ENCODE measurements at regions not wholly inside any gene's neighbourhood (a gene's known extent, or its start where the extent isn't known, plus 50 kb on each side); places are given as distances from the start of the nearest gene placed in this dataset.

DNA sequence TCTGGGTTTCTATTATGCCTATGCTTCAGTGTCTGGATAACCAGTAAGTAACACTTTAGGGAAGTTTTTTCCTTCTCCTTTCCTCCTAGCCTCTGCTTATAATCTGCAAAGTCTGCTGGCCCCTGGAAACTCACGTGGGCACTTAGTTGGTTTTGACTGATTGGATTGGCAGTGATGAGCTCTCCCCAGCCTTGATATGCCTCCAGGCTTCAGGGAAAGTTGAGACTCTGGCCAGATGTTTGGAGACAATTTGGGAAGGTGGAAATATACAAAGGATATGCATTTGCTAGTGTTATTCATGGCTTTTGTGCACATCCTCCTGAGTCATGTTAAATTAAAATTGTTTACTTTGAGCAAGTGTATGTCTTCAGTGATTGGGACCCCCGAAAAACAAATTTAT is 160.2 kb upstream of the IL12B start:
- H3K9me3 ChIP-seq (ENCODE audit: low read depth, low read length), result no peaks in the 10 kb centered on the region
- H3K36me3 ChIP-seq (ENCODE audit: insufficient read depth, low read length), result no peaks in the 10 kb centered on the region
- no peak overlapping the region for H3K27ac ChIP-seq (ENCODE audit: low read depth, low read length)
- no peak for DNase-seq (ENCODE audit: insufficient read length, low spot score, missing footprints)
- H4K20me1 ChIP-seq (ENCODE audit: insufficient read depth, low read length), result no peaks in the 10 kb centered on the region
- no peak overlapping the region for H2AFZ ChIP-seq (ENCODE audit: low read length)
- peaks cover 5% of the 10 kb centered on the region for H3K27me3 ChIP-seq (ENCODE audit: insufficient read depth, low read length)
- no peak for TF ChIP-seq CTCF (IDR thresholded peaks at IDR 0.05; ENCODE audit: extremely low read depth, low read depth, low read length)
- no peaks in the 10 kb centered on the region for H3K4me1 ChIP-seq (ENCODE audit: insufficient read depth, low read length)
- no peak overlapping the region for H3K4me2 ChIP-seq (ENCODE audit: insufficient read depth, low read length)
- no peaks in the 10 kb centered on the region for H3K79me2 ChIP-seq (ENCODE audit: insufficient read depth, low read length)
- no peak overlapping the region for H3K4me3 ChIP-seq (ENCODE audit: insufficient read depth, low read length)

GRCh38 chr5:159493696-159494095 is 163.4 kb upstream of the IL12B start:
- H2AFZ ChIP-seq (ENCODE audit: low read length), result no peak overlapping the region
- no peaks in the 10 kb centered on the region for H3K36me3 ChIP-seq (ENCODE audit: insufficient read depth, low read length)
- no peaks in the 10 kb centered on the region for H3K4me1 ChIP-seq (ENCODE audit: insufficient read depth, low read length)
- H4K20me1 ChIP-seq (ENCODE audit: insufficient read depth, low read length), result no peaks in the 10 kb centered on the region
- H3K27ac ChIP-seq (ENCODE audit: low read depth, low read length), result no peak overlapping the region
- no peak for TF ChIP-seq CTCF (IDR thresholded peaks at IDR 0.05; ENCODE audit: extremely low read depth, low read depth, low read length)
- H3K4me2 ChIP-seq (ENCODE audit: insufficient read depth, low read length), result no peak overlapping the region
- peaks cover 7% of the 10 kb centered on the region for H3K27me3 ChIP-seq (ENCODE audit: insufficient read depth, low read length)
- no peaks in the 10 kb centered on the region for H3K9me3 ChIP-seq (ENCODE audit: low read depth, low read length)
- no peak for DNase-seq (ENCODE audit: insufficient read length, low spot score, missing footprints)
- no peaks in the 10 kb centered on the region for H3K79me2 ChIP-seq (ENCODE audit: insufficient read depth, low read length)
- H3K4me3 ChIP-seq (ENCODE audit: insufficient read depth, low read length), result no peak overlapping the region

DNA sequence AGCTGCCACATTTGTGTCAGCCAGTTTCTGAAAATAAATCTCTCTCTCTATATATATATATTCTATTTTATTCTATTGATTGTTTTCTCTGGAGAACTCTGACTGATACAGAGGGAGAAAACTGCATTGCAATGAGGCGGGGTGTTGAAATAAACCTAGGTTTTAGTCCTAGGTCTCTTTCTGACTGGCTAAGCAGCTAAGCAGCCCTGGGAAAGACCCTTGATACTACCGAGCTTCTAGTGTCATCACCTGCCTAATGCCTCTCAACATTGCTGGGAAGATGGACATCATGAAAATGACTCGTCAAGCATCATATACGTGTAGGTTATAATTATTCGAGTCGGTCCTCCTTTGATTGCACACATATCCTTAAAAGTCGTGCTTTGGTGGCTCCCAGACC is 166.5 kb upstream of the IL12B start:
- Histone ChIP-seq H3K4me1 (ENCODE audit: insufficient read depth, low read length) (no peaks in the 10 kb centered on the region), H3K4me3 (ENCODE audit: insufficient read depth, low read length) (no peak overlapping the region), H2AFZ (ENCODE audit: low read length) (no peak overlapping the region), H4K20me1 (ENCODE audit: insufficient read depth, low read length) (no peaks in the 10 kb centered on the region), H3K27me3 (ENCODE audit: insufficient read depth, low read length) (peaks cover 7% of the 10 kb centered on the region), H3K79me2 (ENCODE audit: insufficient read depth, low read length) (no peaks in the 10 kb centered on the region), H3K27ac (ENCODE audit: low read depth, low read length) (no peak overlapping the region), H3K36me3 (ENCODE audit: insufficient read depth, low read length) (no peaks in the 10 kb centered on the region), H3K9me3 (ENCODE audit: low read depth, low read length) (no peaks in the 10 kb centered on the region), H3K4me2 (ENCODE audit: insufficient read depth, low read length) (no peak overlapping the region)
- DNase-seq (ENCODE audit: insufficient read length, low spot score, missing footprints), result no peak
- no peak for TF ChIP-seq CTCF (IDR thresholded peaks at IDR 0.05; ENCODE audit: extremely low read depth, low read depth, low read length)

DNA sequence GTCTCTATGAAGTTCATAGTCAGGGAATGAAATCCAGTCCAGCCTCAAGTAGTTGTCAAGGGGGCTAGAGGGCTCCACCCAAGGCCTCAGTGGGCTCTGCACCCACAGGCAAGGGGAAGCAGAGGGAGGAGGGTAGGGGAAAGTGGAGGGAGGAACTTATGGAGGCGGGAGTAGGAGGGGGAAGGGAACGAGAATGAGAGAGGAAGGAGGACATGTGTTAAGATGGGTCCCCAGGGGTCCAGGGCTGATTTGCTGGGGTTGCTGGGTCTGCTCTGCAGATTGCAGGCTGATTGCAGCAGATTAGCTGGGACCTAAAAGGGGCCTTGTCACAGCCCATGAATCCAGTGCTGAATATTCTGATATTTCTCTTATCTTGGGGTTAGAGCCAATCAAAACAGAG is 166.9 kb upstream of the IL12B start:
- H3K9me3 ChIP-seq (ENCODE audit: low read depth, low read length), result no peaks in the 10 kb centered on the region
- no peaks in the 10 kb centered on the region for H4K20me1 ChIP-seq (ENCODE audit: insufficient read depth, low read length)
- peaks cover 7% of the 10 kb centered on the region for H3K27me3 ChIP-seq (ENCODE audit: insufficient read depth, low read length)
- no peak for TF ChIP-seq CTCF (IDR thresholded peaks at IDR 0.05; ENCODE audit: extremely low read depth, low read depth, low read length)
- H3K27ac ChIP-seq (ENCODE audit: low read depth, low read length), result no peak overlapping the region
- no peak overlapping the region for H3K4me2 ChIP-seq (ENCODE audit: insufficient read depth, low read length)
- H2AFZ ChIP-seq (ENCODE audit: low read length), result no peak overlapping the region
- no peaks in the 10 kb centered on the region for H3K79me2 ChIP-seq (ENCODE audit: insufficient read depth, low read length)
- DNase-seq (ENCODE audit: insufficient read length, low spot score, missing footprints), result no peak
- H3K4me1 ChIP-seq (ENCODE audit: insufficient read depth, low read length), result no peaks in the 10 kb centered on the region
- no peak overlapping the region for H3K4me3 ChIP-seq (ENCODE audit: insufficient read depth, low read length)
- H3K36me3 ChIP-seq (ENCODE audit: insufficient read depth, low read length), result no peaks in the 10 kb centered on the region

All from osteoblast (primary cell).